ENCODE measurements at regions not wholly inside any gene's neighbourhood (a gene's known extent, or its start where the extent isn't known, plus 50 kb on each side); places are given as distances from the start of the nearest gene placed in this dataset.

DNA sequence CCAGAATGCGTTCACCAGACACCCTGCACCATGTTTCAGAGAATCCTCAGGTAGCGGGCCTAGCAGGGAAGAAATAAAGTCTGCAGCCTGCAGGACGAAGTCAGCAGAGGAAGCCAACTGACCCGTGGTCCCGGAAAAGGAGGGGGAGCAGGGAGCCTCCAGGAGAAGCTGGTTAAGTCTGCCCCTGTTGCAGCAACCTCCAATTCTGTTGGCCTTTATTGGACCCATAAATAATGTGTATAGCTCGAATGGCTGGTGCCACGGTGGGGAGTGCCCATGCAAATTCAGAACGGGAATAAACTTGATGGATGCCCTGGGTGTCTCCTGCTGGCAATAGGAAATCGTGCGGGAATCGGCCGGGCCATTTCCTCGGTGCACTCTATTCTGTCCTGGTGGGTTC is 254.1 kb downstream of the AJAP1 start:
- TF ChIP-seq EZH2 (IDR thresholded peaks at IDR 0.05) (no peak), POLR2A (IDR thresholded peaks at IDR 0.05; ENCODE audit: borderline replicate concordance, extremely low read depth, insufficient read depth, insufficient read length) (no peak), JUND (IDR thresholded peaks at IDR 0.05) (no peak), ZNF274 (IDR thresholded peaks at IDR 0.05; ENCODE audit: low read depth, low read length) (no peak), SIN3A (IDR thresholded peaks at IDR 0.05; ENCODE audit: low read depth) (no peak), FOSL1 (IDR thresholded peaks at IDR 0.05; ENCODE audit: low read depth) (no peak), RAD21 (IDR thresholded peaks at IDR 0.05; ENCODE audit: low read depth) (no peak), CBX3 (IDR thresholded peaks at IDR 0.05; ENCODE audit: low read depth) (no peak), YY1 (IDR thresholded peaks at IDR 0.05; ENCODE audit: extremely low read depth, insufficient replicate concordance, low read depth, low read length) (no peak), EZH2phosphoT487 (IDR thresholded peaks at IDR 0.05; ENCODE audit: borderline replicate concordance) (no peak), POLR2AphosphoS5 (IDR thresholded peaks at IDR 0.05; ENCODE audit: low read depth, low read length) (no peak), SRF (IDR thresholded peaks at IDR 0.05; ENCODE audit: low read depth) (no peak)
- TF ChIP-seq, protein P1, sequence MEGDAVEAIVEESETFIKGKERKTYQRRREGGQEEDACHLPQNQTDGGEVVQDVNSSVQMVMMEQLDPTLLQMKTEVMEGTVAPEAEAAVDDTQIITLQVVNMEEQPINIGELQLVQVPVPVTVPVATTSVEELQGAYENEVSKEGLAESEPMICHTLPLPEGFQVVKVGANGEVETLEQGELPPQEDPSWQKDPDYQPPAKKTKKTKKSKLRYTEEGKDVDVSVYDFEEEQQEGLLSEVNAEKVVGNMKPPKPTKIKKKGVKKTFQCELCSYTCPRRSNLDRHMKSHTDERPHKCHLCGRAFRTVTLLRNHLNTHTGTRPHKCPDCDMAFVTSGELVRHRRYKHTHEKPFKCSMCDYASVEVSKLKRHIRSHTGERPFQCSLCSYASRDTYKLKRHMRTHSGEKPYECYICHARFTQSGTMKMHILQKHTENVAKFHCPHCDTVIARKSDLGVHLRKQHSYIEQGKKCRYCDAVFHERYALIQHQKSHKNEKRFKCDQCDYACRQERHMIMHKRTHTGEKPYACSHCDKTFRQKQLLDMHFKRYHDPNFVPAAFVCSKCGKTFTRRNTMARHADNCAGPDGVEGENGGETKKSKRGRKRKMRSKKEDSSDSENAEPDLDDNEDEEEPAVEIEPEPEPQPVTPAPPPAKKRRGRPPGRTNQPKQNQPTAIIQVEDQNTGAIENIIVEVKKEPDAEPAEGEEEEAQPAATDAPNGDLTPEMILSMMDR (IDR thresholded peaks at IDR 0.05 in 2 of 3, conservative IDR thresholded peaks at IDR 0.05 in 1 of 3; ENCODE audit: borderline replicate concordance in 1 of 3, insufficient read depth in 1 of 3, low read depth in 2 of 3, low read length in 2 of 3), result no peak
- TF ChIP-seq, protein P2, sequence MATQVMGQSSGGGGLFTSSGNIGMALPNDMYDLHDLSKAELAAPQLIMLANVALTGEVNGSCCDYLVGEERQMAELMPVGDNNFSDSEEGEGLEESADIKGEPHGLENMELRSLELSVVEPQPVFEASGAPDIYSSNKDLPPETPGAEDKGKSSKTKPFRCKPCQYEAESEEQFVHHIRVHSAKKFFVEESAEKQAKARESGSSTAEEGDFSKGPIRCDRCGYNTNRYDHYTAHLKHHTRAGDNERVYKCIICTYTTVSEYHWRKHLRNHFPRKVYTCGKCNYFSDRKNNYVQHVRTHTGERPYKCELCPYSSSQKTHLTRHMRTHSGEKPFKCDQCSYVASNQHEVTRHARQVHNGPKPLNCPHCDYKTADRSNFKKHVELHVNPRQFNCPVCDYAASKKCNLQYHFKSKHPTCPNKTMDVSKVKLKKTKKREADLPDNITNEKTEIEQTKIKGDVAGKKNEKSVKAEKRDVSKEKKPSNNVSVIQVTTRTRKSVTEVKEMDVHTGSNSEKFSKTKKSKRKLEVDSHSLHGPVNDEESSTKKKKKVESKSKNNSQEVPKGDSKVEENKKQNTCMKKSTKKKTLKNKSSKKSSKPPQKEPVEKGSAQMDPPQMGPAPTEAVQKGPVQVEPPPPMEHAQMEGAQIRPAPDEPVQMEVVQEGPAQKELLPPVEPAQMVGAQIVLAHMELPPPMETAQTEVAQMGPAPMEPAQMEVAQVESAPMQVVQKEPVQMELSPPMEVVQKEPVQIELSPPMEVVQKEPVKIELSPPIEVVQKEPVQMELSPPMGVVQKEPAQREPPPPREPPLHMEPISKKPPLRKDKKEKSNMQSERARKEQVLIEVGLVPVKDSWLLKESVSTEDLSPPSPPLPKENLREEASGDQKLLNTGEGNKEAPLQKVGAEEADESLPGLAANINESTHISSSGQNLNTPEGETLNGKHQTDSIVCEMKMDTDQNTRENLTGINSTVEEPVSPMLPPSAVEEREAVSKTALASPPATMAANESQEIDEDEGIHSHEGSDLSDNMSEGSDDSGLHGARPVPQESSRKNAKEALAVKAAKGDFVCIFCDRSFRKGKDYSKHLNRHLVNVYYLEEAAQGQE (IDR thresholded peaks at IDR 0.05; ENCODE audit: low read depth), result no peak

Measured in HCT116 (cell line).